Heart left ventricle (tissue), 16 donors: ENCODE measurements at regions not wholly inside any gene's neighbourhood (a gene's known extent, or its start where the extent isn't known, plus 50 kb on each side); places are given as distances from the start of the nearest gene placed in this dataset.

Experiments
- ATAC-seq, 4 donors: fragments of 200-7000 bp; cut with Tn5 transposase; one replicate each; pipeline ENCODE4 v1.9.1; 2020 to 2022; ENCODE audit warnings: moderate library complexity in 4 of 4, mild to moderate bottlenecking in 3 of 4, moderate number of reproducible peaks in 1 of 4
- DNase-seq, 5 donors: peaks; one replicate each; pipeline ENCODE4 v3.0.0-alpha.2; 2020
- H3K27ac ChIP-seq, 12 donors: fragments of 200-600 bp; sonication (generic) in 4 of 12; one replicate each; pipeline versions ENCODE4 v1.5.0 to v1.8.0; 2016 to 2022; ENCODE audit warnings: mild to moderate bottlenecking in 2 of 12
- H3K27me3 ChIP-seq, 9 donors: fragments of 200-600 bp; sonication (generic) in 2 of 9; one replicate each; pipeline versions ENCODE4 v1.5.1 to v1.8.0; 2016 to 2022; ENCODE audit warnings: mild to moderate bottlenecking in 3 of 9
- H3K36me3 ChIP-seq, 9 donors: fragments of 200-600 bp; sonication (generic) in 2 of 9; one replicate each; pipeline versions ENCODE4 v1.5.0 to v1.8.0; 2018 to 2022; ENCODE audit warnings: mild to moderate bottlenecking in 2 of 9
- H3K4me1 ChIP-seq, 12 donors: fragments of 200-600 bp; sonication (generic) in 4 of 12; one replicate each; pipeline versions ENCODE4 v1.5.0 to v1.8.0; 2016 to 2022; ENCODE audit warnings: mild to moderate bottlenecking in 3 of 12
- H3K4me3 ChIP-seq, 12 donors: fragments of 200-600 bp; sonication (generic) in 4 of 12; one replicate each; pipeline versions ENCODE4 v1.5.0 to v1.8.0; 2017 to 2022; ENCODE audit warnings: mild to moderate bottlenecking in 9 of 12, moderate library complexity in 4 of 12
- H3K9me3 ChIP-seq, 12 donors: fragments of 200-600 bp; sonication (generic) in 4 of 12; one replicate each; pipeline versions ENCODE4 v1.5.0 to v1.8.0; 2016 to 2022; ENCODE audit warnings: mild to moderate bottlenecking in 1 of 12
- CTCF ChIP-seq, 12 donors: fragments of 200-600 bp; sonication (generic) in 4 of 12; IDR thresholded peaks; one replicate each; pipeline versions ENCODE4 v1.5.0 to v1.8.0; 2018 to 2022; ENCODE audit warnings: antibody characterized with exemption in 12 of 12, mild to moderate bottlenecking in 5 of 12
- POLR2A ChIP-seq, 2 donors: fragments of 450-650 bp; IDR thresholded peaks; one replicate each; pipeline ENCODE4 v1.6.1; 2017; ENCODE audit warnings: antibody characterized with exemption in 2 of 2, mild to moderate bottlenecking in 2 of 2, moderate library complexity in 2 of 2
- WGBS, 4 donors: extraction: QIAGEN DNeasy Blood & Tissue Kit in 2 of 4; methylation state at CpG; one replicate each; pipeline versions ENCODE4 v1.1.5 to v1.1.7; 2013 to 2018; 5-methylcytosine and 5-hydroxymethylcytosine counted together
- intact Hi-C, 10 donors: fragments of 100-400 bp; cut with DNase I; formaldehyde crosslinking; loops; one replicate each; pipeline versions ENCODE4 v1.11.1 to v1.14.2; 2022
- donor health status: ischemic (EF 13 %, LVEDD 7.1; RV severe dilation, severe dysfunction).
- donor health status: healthy with polysubstance abuse.
- donor health status: DM: no; HTN: yes; CAD: no.
- donor health status: DM: no; HTN: no; CAD: no.
- donor health status: ischemic (EF 25% LVEDD 6.9; RV normal size, moderate dysfunction).
- donor health status: ischemic (EF 25% LVEDD 5.7; RV mildly dilated, moderate dysfunction).
- donor health status: healthy.
- donor health status: DM: yes; HTN: yes; CAD: no.
- donor health status: ischemic (EF 35%, LVEDD 5.7; RV mildly dilated, moderate dysfunction).
- donor health status: nonischemic (EF 11% LVEDD 7.7; RV severe dilation, severe dysfunction).
- donor health status: DM: yes; HTN: yes; CAD: no.
- donor health status: PGD.
- donor health status: ischemic (EF 29% LVEDD 5.4; RV normal size, mild dysfunction).
- donor health status: nonischemic (EF 23%, LVEDD 6.1; RV moderate dilation, normal function).

- DNase-seq, result no peak
- ATAC-seq, result no peak
- intact Hi-C loops, result no loop called here
- Histone ChIP-seq H3K4me3 (no peak overlapping the region), H3K9me3 (no peaks in the 10 kb centered on the region), H3K27me3 (no peaks in the 10 kb centered on the region), H3K27ac (no peak overlapping the region), H3K4me1 (no peaks in the 10 kb centered on the region), H3K36me3 (no peaks in the 10 kb centered on the region)
- 58 to 81% (median 66%) methylated on average over 4 to 5 of the region's 5 CpGs for WGBS, 4 donors
- TF ChIP-seq POLR2A (IDR thresholded peaks at IDR 0.05), result no peak
- TF ChIP-seq CTCF (IDR thresholded peaks at IDR 0.05), result no peak
Measured at GRCh38 chr4:166459621-166460020, 586.6 kb downstream of the TLL1 start.

- H3K27ac ChIP-seq, result no peak overlapping the region
- 67 to 78% (median 74%) methylated on average over 3 of the region's 3 CpGs for WGBS, 4 donors
Measured at GRCh38 chr4:166460769-166461550, 587.9 kb downstream of the TLL1 start.

GRCh38 chr4:166481055-166481454 lies 608.0 kb downstream of the TLL1 start:
- no peak for DNase-seq
- no peak for TF ChIP-seq POLR2A (IDR thresholded peaks at IDR 0.05)
- no peak for TF ChIP-seq CTCF (IDR thresholded peaks at IDR 0.05)
- ATAC-seq, result no peak
- H3K4me3 ChIP-seq, result no peak overlapping the region
- no peaks in the 10 kb centered on the region for H3K36me3 ChIP-seq
- intact Hi-C loops, result no loop called here
- H3K9me3 ChIP-seq, result peaks cover 0 to 3% (median 0%) of the 10 kb centered on the region in 12 donors
- no peaks in the 10 kb centered on the region for H3K27me3 ChIP-seq
- WGBS, 4 donors, result 53 to 62% (median 57%) methylated on average over 2 of the region's 2 CpGs
- no peak overlapping the region for H3K27ac ChIP-seq
- H3K4me1 ChIP-seq, result no peaks in the 10 kb centered on the region

More at GRCh38 chr4:166460769-166461550, 587.9 kb downstream of the TLL1 start:
- Histone ChIP-seq H3K4me3 (no peak overlapping the region), H3K9me3 (no peaks in the 10 kb centered on the region), H3K27me3 (no peaks in the 10 kb centered on the region), H3K36me3 (no peaks in the 10 kb centered on the region), H3K4me1 (no peaks in the 10 kb centered on the region)
- TF ChIP-seq POLR2A (IDR thresholded peaks at IDR 0.05), result no peak
- no peak for TF ChIP-seq CTCF (IDR thresholded peaks at IDR 0.05)
- ATAC-seq (no peak), DNase-seq (no peak)
- intact Hi-C loops, result no loop called here

GRCh38 chr4:166481739-166482138 lies 608.7 kb downstream of the TLL1 start:
- H3K9me3 ChIP-seq, result peaks cover 0 to 3% (median 0%) of the 10 kb centered on the region in 12 donors
- TF ChIP-seq CTCF (IDR thresholded peaks at IDR 0.05) (no peak), POLR2A (IDR thresholded peaks at IDR 0.05) (no peak)
- no peak overlapping the region for H3K27ac ChIP-seq
- H3K27me3 ChIP-seq, result no peaks in the 10 kb centered on the region
- no peak for DNase-seq
- intact Hi-C loops, result no loop called here
- H3K4me1 ChIP-seq, result no peaks in the 10 kb centered on the region
- ATAC-seq, result no peak
- no peak overlapping the region for H3K4me3 ChIP-seq
- H3K36me3 ChIP-seq, result no peaks in the 10 kb centered on the region
